Neuron (in vitro differentiated cells): ENCODE measurements at regions not wholly inside any gene's neighbourhood (a gene's known extent, or its start where the extent isn't known, plus 50 kb on each side); places are given as distances from the start of the nearest gene placed in this dataset.

Experiments used
- H2AFZ ChIP-seq: one replicate; pipeline ENCODE4 v1.6.1; 2013; ENCODE audit warnings: low read depth, mild to moderate bottlenecking, inconsistent platforms, low read length, moderate library complexity
- H3K27me3 ChIP-seq: one replicate; pipeline ENCODE4 v1.6.1; 2013; ENCODE audit warnings: low read length; ENCODE audit not compliant: insufficient read depth
- H3K36me3 ChIP-seq: one replicate; pipeline ENCODE4 v1.6.1; 2013; ENCODE audit warnings: low read length; ENCODE audit not compliant: insufficient read depth
- H3K4me1 ChIP-seq: one replicate; pipeline ENCODE4 v1.6.1; 2013; ENCODE audit warnings: low read length; ENCODE audit not compliant: insufficient read depth
- H3K4me3 ChIP-seq: 2 replicates; pipeline ENCODE4 v1.5.1; 2013; ENCODE audit warnings: mild to moderate bottlenecking, low read length, moderate library complexity
- H3K9me3 ChIP-seq: one replicate; pipeline ENCODE4 v1.6.1; 2013; ENCODE audit warnings: low read length

DNA sequence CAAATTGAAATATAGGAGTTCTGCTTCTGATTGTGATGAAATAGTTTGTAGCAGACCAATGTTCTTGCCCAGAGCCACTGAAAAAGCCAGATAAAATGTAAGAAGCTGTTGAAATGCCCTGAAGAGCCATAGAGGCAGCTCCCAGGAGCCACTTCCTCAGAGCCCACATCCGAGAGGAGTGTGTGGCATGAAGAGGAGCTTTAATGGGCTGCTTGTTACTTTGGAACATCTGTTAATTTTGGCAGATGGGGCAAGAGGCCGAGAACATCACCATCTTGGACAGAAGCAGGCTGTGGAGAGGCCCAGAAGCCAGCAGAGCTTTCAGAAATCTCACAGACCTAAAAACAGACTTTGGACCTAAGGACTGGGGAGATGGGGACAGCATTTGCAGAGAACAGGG lies 370.8 kb downstream of the GADD45G start:
- Histone ChIP-seq H3K9me3 (no peaks in the 10 kb centered on the region), H3K27me3 (peaks cover 3% of the 10 kb centered on the region), H3K4me3 (no peak overlapping the region), H2AFZ (no peak overlapping the region), H3K36me3 (no peaks in the 10 kb centered on the region), H3K4me1 (no peaks in the 10 kb centered on the region)

DNA sequence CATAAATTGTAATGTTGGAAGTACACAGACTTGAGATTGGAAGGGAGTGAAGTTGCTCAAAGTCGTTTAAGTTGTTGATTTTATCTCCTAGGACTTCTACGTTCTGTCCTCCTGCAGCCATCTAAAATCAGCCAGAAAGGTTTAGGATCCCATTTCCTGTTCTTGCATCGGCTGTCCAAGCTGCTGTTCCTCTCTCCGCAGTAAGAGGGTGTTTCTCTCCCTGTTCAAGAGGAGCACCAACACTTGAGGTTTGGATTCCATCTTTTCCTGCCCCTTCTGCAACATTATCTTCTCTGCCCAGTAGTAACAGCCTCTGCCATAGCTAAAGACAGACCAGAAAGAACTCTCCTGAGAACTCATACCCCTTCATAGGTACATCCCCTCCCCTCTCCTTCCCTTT lies 373.4 kb downstream of the GADD45G start:
- Histone ChIP-seq H2AFZ (no peak overlapping the region), H3K27me3 (peaks cover 3% of the 10 kb centered on the region), H3K4me1 (no peaks in the 10 kb centered on the region), H3K36me3 (no peaks in the 10 kb centered on the region), H3K9me3 (no peaks in the 10 kb centered on the region), H3K4me3 (no peak overlapping the region)

- H2AFZ ChIP-seq, result no peak overlapping the region
- H3K4me3 ChIP-seq, result no peak overlapping the region
- no peaks in the 10 kb centered on the region for H3K36me3 ChIP-seq
- H3K9me3 ChIP-seq, result no peaks in the 10 kb centered on the region
- H3K27me3 ChIP-seq, result peaks cover 3% of the 10 kb centered on the region
- H3K4me1 ChIP-seq, result no peaks in the 10 kb centered on the region
Observed at GRCh38 chr9:89980600-89980999, 375.8 kb downstream of the GADD45G start.

GRCh38 chr9:89982016-89982415 lies 377.2 kb downstream of the GADD45G start:
- no peaks in the 10 kb centered on the region for H3K4me1 ChIP-seq
- H3K4me3 ChIP-seq, result no peak overlapping the region
- H3K9me3 ChIP-seq, result no peaks in the 10 kb centered on the region
- peaks cover 3% of the 10 kb centered on the region for H3K27me3 ChIP-seq
- no peak overlapping the region for H2AFZ ChIP-seq
- H3K36me3 ChIP-seq, result no peaks in the 10 kb centered on the region

GRCh38 chr9:89983411-89983810 lies 378.6 kb downstream of the GADD45G start:
- Histone ChIP-seq H3K4me3 (no peak overlapping the region), H3K4me1 (no peaks in the 10 kb centered on the region), H2AFZ (no peak overlapping the region), H3K27me3 (peaks cover 3% of the 10 kb centered on the region), H3K9me3 (no peaks in the 10 kb centered on the region), H3K36me3 (no peaks in the 10 kb centered on the region)

GRCh38 chr9:89984214-89984613 lies 379.4 kb downstream of the GADD45G start:
- Histone ChIP-seq H2AFZ (no peak overlapping the region), H3K36me3 (no peaks in the 10 kb centered on the region), H3K9me3 (no peaks in the 10 kb centered on the region), H3K27me3 (peaks cover 3% of the 10 kb centered on the region), H3K4me1 (no peaks in the 10 kb centered on the region), H3K4me3 (no peak overlapping the region)

DNA sequence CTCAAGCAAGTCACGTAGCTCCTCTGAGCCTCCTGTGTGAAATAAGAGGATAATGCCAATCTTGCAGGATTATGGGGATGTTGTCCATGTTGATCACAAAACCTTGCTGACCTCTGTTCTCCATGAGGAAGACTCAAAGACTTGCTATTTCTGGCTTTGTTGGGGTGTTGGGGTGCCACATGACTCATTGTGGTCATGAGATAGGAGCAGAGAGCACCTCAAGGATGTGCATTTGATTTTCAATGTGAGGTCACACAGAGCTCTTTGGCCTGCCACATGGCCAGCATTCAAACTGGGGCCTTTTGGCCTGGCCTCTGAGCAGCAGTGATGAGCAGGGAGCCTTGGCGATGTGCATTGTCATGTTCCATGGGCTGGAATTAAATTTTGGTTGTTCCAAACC lies 380.3 kb downstream of the GADD45G start:
- Histone ChIP-seq H3K27me3 (no peaks in the 10 kb centered on the region), H2AFZ (no peak overlapping the region), H3K4me3 (no peak overlapping the region), H3K9me3 (no peaks in the 10 kb centered on the region), H3K4me1 (no peaks in the 10 kb centered on the region), H3K36me3 (no peaks in the 10 kb centered on the region)

DNA sequence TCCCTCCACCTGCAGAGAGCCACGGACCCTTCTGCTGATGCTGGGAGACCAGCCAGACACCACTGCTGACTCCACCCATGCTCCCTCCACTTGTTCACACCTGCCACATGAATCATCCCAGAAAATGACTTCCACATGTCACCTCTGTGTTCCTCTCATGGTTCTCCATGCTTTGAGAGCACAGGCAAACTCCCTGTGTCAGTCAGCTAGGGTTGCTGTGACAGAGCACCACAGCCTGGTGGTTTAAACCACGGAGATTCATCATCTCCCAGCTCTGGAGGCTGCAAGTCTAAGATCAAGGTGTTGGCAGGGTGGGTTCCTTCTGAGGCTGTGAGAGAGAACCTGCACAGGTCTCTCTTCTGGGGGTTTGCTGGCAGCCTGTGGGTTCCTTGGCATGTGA lies 381.4 kb downstream of the GADD45G start:
- Histone ChIP-seq H3K27me3 (no peaks in the 10 kb centered on the region), H3K4me3 (no peak overlapping the region), H3K9me3 (no peaks in the 10 kb centered on the region), H3K4me1 (no peaks in the 10 kb centered on the region), H2AFZ (no peak overlapping the region), H3K36me3 (no peaks in the 10 kb centered on the region)

DNA sequence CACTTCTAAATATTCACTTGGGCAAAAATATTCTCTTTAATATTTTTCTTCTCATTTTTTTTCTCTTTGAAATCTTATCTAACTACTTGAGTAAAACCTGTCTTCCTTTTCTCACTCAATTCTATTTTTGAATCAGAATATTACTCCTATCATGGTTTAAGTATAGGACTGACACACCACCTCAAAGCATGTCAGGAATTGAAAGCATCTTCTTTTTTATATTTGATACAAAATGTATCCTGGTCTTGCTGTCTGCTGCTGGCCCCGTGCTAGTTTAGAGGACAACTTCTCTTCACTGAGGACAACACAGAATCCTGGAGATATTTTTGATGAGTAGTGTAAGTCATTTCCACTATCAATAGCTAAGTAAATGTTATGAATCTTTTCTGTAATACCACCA lies 383.6 kb downstream of the GADD45G start:
- no peak overlapping the region for H2AFZ ChIP-seq
- H3K36me3 ChIP-seq, result no peaks in the 10 kb centered on the region
- H3K4me3 ChIP-seq, result no peak overlapping the region
- no peaks in the 10 kb centered on the region for H3K27me3 ChIP-seq
- no peaks in the 10 kb centered on the region for H3K4me1 ChIP-seq
- no peaks in the 10 kb centered on the region for H3K9me3 ChIP-seq

GRCh38 chr9:89991204-89991790 lies 386.5 kb downstream of the GADD45G start:
- Histone ChIP-seq H3K4me3 (no peak overlapping the region), H3K36me3 (no peaks in the 10 kb centered on the region), H3K27me3 (no peaks in the 10 kb centered on the region), H2AFZ (no peak overlapping the region), H3K9me3 (no peaks in the 10 kb centered on the region), H3K4me1 (no peaks in the 10 kb centered on the region)

DNA sequence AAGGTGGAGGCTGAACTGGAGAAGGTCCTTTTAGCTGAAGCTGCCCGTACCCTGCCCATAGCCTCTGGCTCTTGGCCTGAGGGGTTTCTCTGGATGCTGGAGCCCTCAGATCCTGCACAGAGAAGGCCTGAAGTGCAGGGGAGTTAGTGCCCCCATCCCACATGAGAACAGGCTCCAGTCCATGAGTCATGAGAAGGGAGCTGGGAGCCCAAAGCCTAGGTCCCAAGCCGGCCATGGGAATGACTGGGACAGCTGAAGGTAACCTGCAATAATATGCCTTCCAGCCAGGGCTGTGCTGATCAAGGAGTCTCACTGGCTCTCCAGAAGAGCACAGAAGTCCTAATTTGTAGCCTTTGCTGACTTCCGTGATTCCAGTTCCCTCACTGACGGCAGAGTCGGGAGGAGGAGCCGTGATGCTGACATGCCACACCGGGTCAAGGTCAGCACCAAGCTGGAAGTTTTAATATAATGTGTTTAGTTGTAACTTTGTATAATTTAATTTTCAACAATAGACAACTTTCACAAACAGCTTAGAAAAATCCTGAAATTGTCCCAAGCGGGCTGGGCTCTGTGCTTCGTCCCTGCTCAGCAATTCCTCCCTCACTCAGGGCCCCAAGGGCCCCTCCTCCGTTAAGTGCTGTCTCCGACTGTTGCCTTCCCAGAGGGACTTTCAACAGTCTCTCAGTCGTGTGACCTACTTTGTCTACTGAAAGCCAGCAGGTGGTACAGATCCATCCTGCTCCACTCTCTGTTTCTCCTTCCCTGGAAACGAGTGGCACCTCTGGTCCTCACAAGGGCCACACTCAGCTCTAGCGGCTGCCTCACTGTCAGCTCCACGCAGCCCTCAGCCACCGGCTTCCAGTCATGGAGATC lies 387.8 kb downstream of the GADD45G start:
- H3K36me3 ChIP-seq, result no peaks in the 10 kb centered on the region
- H3K9me3 ChIP-seq, result no peaks in the 10 kb centered on the region
- no peak overlapping the region for H2AFZ ChIP-seq
- no peaks in the 10 kb centered on the region for H3K27me3 ChIP-seq
- H3K4me1 ChIP-seq, result no peaks in the 10 kb centered on the region
- H3K4me3 ChIP-seq, result no peak overlapping the region

- Histone ChIP-seq H3K9me3 (no peaks in the 10 kb centered on the region), H3K36me3 (no peaks in the 10 kb centered on the region), H3K4me1 (no peaks in the 10 kb centered on the region), H3K27me3 (no peaks in the 10 kb centered on the region), H3K4me3 (no peak overlapping the region), H2AFZ (no peak overlapping the region)
Observed at GRCh38 chr9:89993678-89994630, 389.1 kb downstream of the GADD45G start.
